Caco-2 (cell line): ENCODE measurements at regions not wholly inside any gene's neighbourhood (a gene's known extent, or its start where the extent isn't known, plus 50 kb on each side); places are given as distances from the start of the nearest gene placed in this dataset.
"Not testable (repeated sequence)": the region's sequence is repeated elsewhere in the genome, so short reads cannot be mapped to it uniquely, and the experiment has no call there.

Experiments used
- BruUV-seq: library from RNA; stranded (reverse); fragments of 400-500 nt; replicated peaks from 2 replicates; lab custom pipeline; 2021; lab: Mats Ljungman, UMichigan
- CTCF ChIA-PET: fragments of 300-600 bp; sonication (Branson Sonifier 250); formaldehyde crosslinking; loops from one replicate; lab custom pipeline; 2022; ENCODE audit warnings: antibody characterized with exemption; lab: Charles Lee
- POLR2A ChIA-PET: fragments of 300-600 bp; sonication (Branson Sonifier 250); formaldehyde crosslinking; loops from one replicate; lab custom pipeline; 2022; ENCODE audit warnings: antibody characterized with exemption; lab: Charles Lee
- DNase-seq, 2 experiments: peaks; one replicate each; pipeline versions ENCODE4 v3.0.0 to v3.0.0-alpha.2; 2020 to 2022
- H3K27me3 ChIP-seq: replicated peaks from 2 replicates; pipeline ENCODE4 v1.6.0; 2011; ENCODE audit warnings: low read length; ENCODE audit not compliant: control insufficient read depth, insufficient read depth
- H3K36me3 ChIP-seq: 2 replicates; pipeline ENCODE4 v1.5.1; 2011; ENCODE audit warnings: low read length; ENCODE audit not compliant: control insufficient read depth, insufficient read depth
- H3K4me1 ChIP-seq: fragments of 250-450 bp; sonication (Bioruptor Pico); 2 replicates; pipeline ENCODE4 v1.5.1; 2020; ENCODE audit warnings: mild to moderate bottlenecking
- H3K4me3 ChIP-seq: 2 replicates; pipeline ENCODE4 v1.5.1; 2011; ENCODE audit warnings: low read depth, mild to moderate bottlenecking, control low read depth, low read length
- H3K9me3 ChIP-seq: fragments of 250-450 bp; sonication (Bioruptor Pico); 2 replicates; pipeline ENCODE4 v1.5.1; 2020; ENCODE audit warnings: mild to moderate bottlenecking, moderate library complexity
- H3K27ac Mint-ChIP-seq: one replicate; pipeline ENCODE4 v1.8.0; 2022; ENCODE audit warnings: mixed read lengths; ENCODE audit not compliant: unreplicated experiment
- H3K27me3 Mint-ChIP-seq: one replicate; pipeline ENCODE4 v1.8.0; 2022; ENCODE audit warnings: mixed read lengths; ENCODE audit not compliant: insufficient read depth, unreplicated experiment
- H3K36me3 Mint-ChIP-seq: one replicate; pipeline ENCODE4 v1.8.0; 2022; ENCODE audit warnings: mild to moderate bottlenecking, mixed read lengths; ENCODE audit not compliant: insufficient read depth, unreplicated experiment
- H3K4me1 Mint-ChIP-seq: one replicate; pipeline ENCODE4 v1.8.0; 2022; ENCODE audit warnings: low read depth, mixed read lengths; ENCODE audit not compliant: unreplicated experiment
- H3K4me3 Mint-ChIP-seq: one replicate; pipeline ENCODE4 v1.8.0; 2022; ENCODE audit warnings: mild to moderate bottlenecking, moderate library complexity, mixed read lengths; ENCODE audit not compliant: unreplicated experiment
- H3K9me3 Mint-ChIP-seq: one replicate; pipeline ENCODE4 v1.8.0; 2022; ENCODE audit warnings: mixed read lengths; ENCODE audit not compliant: unreplicated experiment
- CTCF ChIP-seq, 2 experiments: fragments of 200-600 bp in 1 of 2; IDR thresholded peaks; 1 replicate in 1 of 2; 2 replicates in 1 of 2; pipeline versions ENCODE4 v1.5.1 to v1.8.0; 2011 to 2022; ENCODE audit warnings: antibody characterized with exemption in 1 of 2, control low read depth in 1 of 2, inconsistent platforms in 1 of 2, low read depth in 1 of 2, low read length in 1 of 2, mild to moderate bottlenecking in 1 of 2, moderate library complexity in 1 of 2; ENCODE audit not compliant: insufficient read depth in 1 of 2, severe bottlenecking in 1 of 2, unreplicated experiment in 1 of 2
- intact Hi-C: fragments of 100-400 bp; cut with micrococcal nuclease; formaldehyde crosslinking; loops from one replicate; pipeline ENCODE4 v1.10.0; 2022; ENCODE audit not compliant: unreplicated experiment

DNA sequence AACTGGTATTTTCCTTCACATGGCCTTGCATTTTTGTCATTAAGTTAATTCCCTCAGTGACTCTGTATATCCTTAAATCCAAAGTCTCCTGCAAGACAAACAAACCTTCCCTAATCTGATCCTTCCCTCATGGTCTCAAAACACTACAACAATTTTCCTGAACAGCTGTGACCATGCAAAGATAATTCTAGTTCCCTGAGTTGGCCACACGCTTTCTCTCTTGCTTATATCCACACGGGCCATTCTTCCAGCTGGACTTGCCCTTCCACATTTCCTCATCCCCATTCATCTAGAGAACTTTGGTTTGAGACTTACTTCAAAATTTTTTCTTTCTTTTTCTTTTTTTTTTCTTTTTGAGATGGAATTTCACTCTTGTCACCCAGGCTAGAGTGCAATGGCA, 1590.7 kb downstream of the STIM2 start:
- BruUV-seq: no TSS peak
- POLR2A ChIA-PET: no interaction called here
- intact Hi-C loops: no loop called here
- Mint-ChIP-seq H3K27me3 (no peaks in the 10 kb centered on the region), H3K4me3 (no peak overlapping the region), H3K36me3 (no peaks in the 10 kb centered on the region), H3K9me3 (peaks cover 21% of the 10 kb centered on the region), H3K4me1 (peaks cover 6% of the 10 kb centered on the region), H3K27ac (no peak overlapping the region)
- Histone ChIP-seq H3K27me3 (no peaks in the 10 kb centered on the region), H3K9me3 (no peaks in the 10 kb centered on the region), H3K36me3 (no peaks in the 10 kb centered on the region), H3K4me3 (no peak overlapping the region), H3K4me1 (no peaks in the 10 kb centered on the region)
- no peak for DNase-seq
- CTCF ChIA-PET: no interaction called here
- no peak for TF ChIP-seq CTCF (IDR thresholded peaks at IDR 0.05; ENCODE audit: insufficient read depth in 1 of 2, low read depth in 1 of 2, low read length in 1 of 2, severe bottlenecking in 1 of 2, unreplicated experiment in 1 of 2)

GRCh38 chr4:28462766-28463700, 1602.4 kb downstream of the STIM2 start:
- intact Hi-C loops: no loop called here
- H3K36me3 Mint-ChIP-seq: no peaks in the 10 kb centered on the region
- H3K4me3 Mint-ChIP-seq: no peak overlapping the region
- POLR2A ChIA-PET: no interaction called here
- no peak for TF ChIP-seq CTCF (IDR thresholded peaks at IDR 0.05; ENCODE audit: insufficient read depth in 1 of 2, low read depth in 1 of 2, low read length in 1 of 2, severe bottlenecking in 1 of 2, unreplicated experiment in 1 of 2)
- H3K4me3 ChIP-seq: no peak overlapping the region
- no peak for DNase-seq
- H3K27me3 ChIP-seq: no peaks in the 10 kb centered on the region
- H3K27me3 Mint-ChIP-seq: no peaks in the 10 kb centered on the region
- H3K27ac Mint-ChIP-seq: no peak overlapping the region
- no peaks in the 10 kb centered on the region for H3K9me3 ChIP-seq
- CTCF ChIA-PET: interaction anchor here (1.0 kb wide), 1 partner anchor 237 kb away, joined by 3 read pairs; no protein-coding TSS in a partner anchor
- no TSS peak for BruUV-seq
- no peaks in the 10 kb centered on the region for H3K36me3 ChIP-seq
- no peaks in the 10 kb centered on the region for H3K4me1 Mint-ChIP-seq
- H3K9me3 Mint-ChIP-seq: no peaks in the 10 kb centered on the region
- H3K4me1 ChIP-seq: no peaks in the 10 kb centered on the region

DNA sequence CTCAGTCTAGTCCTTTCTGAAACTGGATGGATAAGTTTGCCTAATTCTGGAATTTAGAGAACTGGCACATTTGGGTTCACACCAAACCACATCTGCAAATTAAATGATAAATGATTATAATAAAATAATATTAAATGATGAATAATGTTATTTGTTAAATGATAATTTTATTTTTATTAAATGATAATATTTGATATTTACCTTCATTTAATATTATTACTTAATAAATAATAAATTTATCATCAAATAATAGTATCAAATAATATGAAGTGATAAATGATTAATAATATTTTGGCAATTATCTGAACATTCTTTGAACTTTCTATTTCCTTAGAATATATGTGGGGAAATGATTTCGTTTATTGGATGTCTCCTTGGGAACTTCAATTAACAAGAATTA, 1604.2 kb downstream of the STIM2 start:
- Histone ChIP-seq H3K4me3 (no peak overlapping the region), H3K36me3 (no peaks in the 10 kb centered on the region), H3K9me3 (0 out of 2 replicates have a peak, but pooled peaks cover 2% of the 10 kb centered on the region), H3K27me3 (no peaks in the 10 kb centered on the region), H3K4me1 (no peaks in the 10 kb centered on the region)
- no peak for TF ChIP-seq CTCF (IDR thresholded peaks at IDR 0.05; ENCODE audit: insufficient read depth in 1 of 2, low read depth in 1 of 2, low read length in 1 of 2, severe bottlenecking in 1 of 2, unreplicated experiment in 1 of 2)
- ChIA-PET CTCF (no interaction called here), POLR2A (no interaction called here)
- H3K36me3 Mint-ChIP-seq: no peaks in the 10 kb centered on the region
- no TSS peak for BruUV-seq
- no peaks in the 10 kb centered on the region for H3K9me3 Mint-ChIP-seq
- no peak for DNase-seq
- H3K27ac Mint-ChIP-seq: no peak overlapping the region
- H3K27me3 Mint-ChIP-seq: no peaks in the 10 kb centered on the region
- no peak overlapping the region for H3K4me3 Mint-ChIP-seq
- no peaks in the 10 kb centered on the region for H3K4me1 Mint-ChIP-seq
- intact Hi-C loops: no loop called here

DNA sequence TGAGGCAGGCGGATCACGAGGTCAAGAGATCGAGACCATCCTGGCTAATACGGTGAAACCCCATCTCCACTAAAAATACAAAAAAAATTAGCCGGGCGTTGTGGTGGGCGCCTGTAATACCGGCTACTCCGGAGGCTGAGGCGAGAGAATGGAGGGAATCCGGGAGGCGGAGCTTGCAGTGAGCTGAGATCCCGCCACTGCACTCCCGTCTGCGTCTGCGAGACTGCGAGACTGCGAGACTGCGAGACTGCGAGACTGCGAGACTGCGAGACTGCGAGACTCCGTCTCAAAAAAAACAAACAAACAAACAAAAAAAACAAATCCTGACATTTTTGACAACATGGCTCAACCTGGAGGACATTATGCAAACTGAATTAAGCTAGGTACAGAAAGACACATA, 1606.2 kb downstream of the STIM2 start:
- H3K9me3 ChIP-seq, H3K4me3 ChIP-seq, H3K4me1 Mint-ChIP-seq, BruUV-seq, H3K36me3 ChIP-seq, DNase-seq, H3K4me3 Mint-ChIP-seq, H3K9me3 Mint-ChIP-seq, H3K4me1 ChIP-seq, H3K27ac Mint-ChIP-seq, intact Hi-C loops, POLR2A ChIA-PET, H3K27me3 Mint-ChIP-seq, H3K36me3 Mint-ChIP-seq, H3K27me3 ChIP-seq, CTCF ChIA-PET: not testable (repeated sequence)
